ENCODE measurements at regions not wholly inside any gene's neighbourhood (a gene's known extent, or its start where the extent isn't known, plus 50 kb on each side); places are given as distances from the start of the nearest gene placed in this dataset.

GRCh38 chr9:87109231-87109631 is 161.9 kb upstream of the GAS1 start:
- H3K27ac ChIP-seq (ENCODE audit: insufficient read depth, low read depth, low read length): no peak overlapping the region
- H3K79me2 ChIP-seq (ENCODE audit: control insufficient read depth, insufficient read depth, low read length): no peaks in the 10 kb centered on the region
- ChIA-PET POLR2A (no interaction called here), CTCF (no interaction called here)
- no peaks in the 10 kb centered on the region for H3K9me3 ChIP-seq (replicated peaks; ENCODE audit: control insufficient read depth, insufficient read depth, low read length)
- H3K9ac ChIP-seq (replicated peaks; ENCODE audit: extremely low read depth, insufficient read depth, low read length): no peak overlapping the region
- no peaks in the 10 kb centered on the region for H3K9me1 ChIP-seq (replicated peaks; ENCODE audit: control insufficient read depth, extremely low read depth, insufficient read depth, low read length)
- DNase-seq (ENCODE audit: low read depth, low spot score) (no peak), FAIRE-seq (no peak)
- no peaks in the 10 kb centered on the region for H3K27me3 ChIP-seq (ENCODE audit: control insufficient read depth in 2 of 2, insufficient read depth in 2 of 2, low read length in 2 of 2)
- no peaks in the 10 kb centered on the region for H4K20me1 ChIP-seq (replicated peaks; ENCODE audit: control insufficient read depth, extremely low read depth, insufficient read depth, low read length)
- intact Hi-C loops (cut with micrococcal nuclease) (no loop called here), dilution Hi-C loops (cut with MboI; ENCODE audit: extremely low pct_ligation_motif_present, low sequenced_read_pairs) (no loop called here)
- no peak overlapping the region for H2AFZ ChIP-seq (ENCODE audit: low read depth, low read length)
- H3K36me3 ChIP-seq (ENCODE audit: control insufficient read depth in 2 of 2, extremely low read depth in 1 of 2, insufficient read depth in 2 of 2, low read length in 2 of 2): no peaks in the 10 kb centered on the region
- BruUV-seq (replicated peaks): no TSS peak
- H3K4me1 ChIP-seq (ENCODE audit: control insufficient read depth, extremely low read depth, insufficient read depth, low read length): no peaks in the 10 kb centered on the region
- H3K4me3 ChIP-seq (replicated peaks in 1 of 3; ENCODE audit: insufficient read depth in 1 of 3, low read depth in 1 of 3, low read length in 3 of 3): no peak overlapping the region
- no peak overlapping the region for H3K4me2 ChIP-seq (ENCODE audit: insufficient read depth, low read length)
- no peak for TF ChIP-seq CTCF (IDR thresholded peaks at IDR 0.05; ENCODE audit: extremely low read depth in 1 of 2, insufficient read depth in 1 of 2, low read depth in 1 of 2, low read length in 2 of 2)
- no peak for TF ChIP-seq MYC (IDR thresholded peaks at IDR 0.05; ENCODE audit: low read depth, low read length)
- no peak for TF ChIP-seq GATA2 (IDR thresholded peaks at IDR 0.05; ENCODE audit: insufficient read depth, insufficient read length, low read depth, low read length)
- TF ChIP-seq POLR2A (IDR thresholded peaks at IDR 0.05; ENCODE audit: low read depth, low read length): no peak
- TF ChIP-seq POLR2AphosphoS5 (IDR thresholded peaks at IDR 0.05; ENCODE audit: insufficient read depth, low read depth, low read length): no peak
- TF ChIP-seq JUN (IDR thresholded peaks at IDR 0.05; ENCODE audit: borderline replicate concordance, insufficient read depth, insufficient read length, low read depth): no peak
- no peak for TF ChIP-seq EZH2 (IDR thresholded peaks at IDR 0.05; ENCODE audit: borderline replicate concordance, low read depth, low read length, severe bottlenecking)
- TF ChIP-seq FOS (IDR thresholded peaks at IDR 0.05; ENCODE audit: borderline replicate concordance, insufficient read depth, low read length): no peak
- TF ChIP-seq, protein P1, sequence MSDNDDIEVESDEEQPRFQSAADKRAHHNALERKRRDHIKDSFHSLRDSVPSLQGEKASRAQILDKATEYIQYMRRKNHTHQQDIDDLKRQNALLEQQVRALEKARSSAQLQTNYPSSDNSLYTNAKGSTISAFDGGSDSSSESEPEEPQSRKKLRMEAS (IDR thresholded peaks at IDR 0.05; ENCODE audit: insufficient read depth, insufficient read length): no peak

Measured in endothelial cell of umbilical vein (primary cell).